GM23338 (cell line): ENCODE measurements at regions not wholly inside any gene's neighbourhood (a gene's known extent, or its start where the extent isn't known, plus 50 kb on each side); places are given as distances from the start of the nearest gene placed in this dataset.

Source experiments
- ATAC-seq: fragments of 200-7000 bp; cut with Tn5 transposase; 3 replicates; pipeline ENCODE4 v1.9.1; 2020
- DNase-seq: peaks from one replicate; pipeline ENCODE4 v3.0.0-alpha.2; 2015; ENCODE audit warnings: low spot score
- H2AFZ ChIP-seq: fragments of 200-600 bp; sonication (generic); 2 replicates; pipeline ENCODE4 v1.8.0; 2016; ENCODE audit warnings: antibody characterized with exemption, mild to moderate bottlenecking, moderate library complexity
- H3F3A ChIP-seq: fragments of 200-600 bp; sonication (generic); replicated peaks from 2 replicates; pipeline ENCODE4 v1.8.0; 2017; ENCODE audit warnings: antibody characterized with exemption, mixed run types, low read depth
- H3K27ac ChIP-seq: fragments of 200-600 bp; sonication (generic); 2 replicates; pipeline ENCODE4 v1.6.1; 2016; ENCODE audit warnings: low read depth
- H3K27me3 ChIP-seq: fragments of 200-600 bp; sonication (generic); 2 replicates; pipeline ENCODE4 v1.8.0; 2016; ENCODE audit warnings: mild to moderate bottlenecking, mixed run types, moderate library complexity; ENCODE audit not compliant: insufficient read depth
- H3K36me3 ChIP-seq: fragments of 200-600 bp; sonication (generic); 2 replicates; pipeline ENCODE4 v1.8.0; 2016; ENCODE audit warnings: mild to moderate bottlenecking; ENCODE audit not compliant: insufficient read depth
- H3K4me1 ChIP-seq: fragments of 200-600 bp; sonication (generic); 2 replicates; pipeline ENCODE4 v1.8.0; 2016; ENCODE audit warnings: mild to moderate bottlenecking, moderate library complexity; ENCODE audit not compliant: insufficient read depth
- H3K4me2 ChIP-seq: fragments of 200-600 bp; sonication (generic); 2 replicates; pipeline ENCODE4 v1.7.1; 2017; ENCODE audit warnings: mixed run types
- H3K4me3 ChIP-seq: fragments of 200-600 bp; sonication (generic); 2 replicates; pipeline ENCODE4 v1.6.1; 2016; ENCODE audit warnings: mixed run types
- H3K79me2 ChIP-seq: fragments of 200-600 bp; sonication (generic); replicated peaks from 2 replicates; pipeline ENCODE4 v1.8.0; 2017; ENCODE audit warnings: mild to moderate bottlenecking; ENCODE audit not compliant: insufficient read depth
- H3K9me2 ChIP-seq: fragments of 200-600 bp; sonication (generic); 2 replicates; pipeline ENCODE4 v1.8.0; 2017; ENCODE audit not compliant: insufficient read depth
- H4K20me1 ChIP-seq: fragments of 200-600 bp; sonication (generic); replicated peaks from 2 replicates; pipeline ENCODE4 v1.8.0; 2017; ENCODE audit warnings: mild to moderate bottlenecking; ENCODE audit not compliant: insufficient read depth
- H3K27ac Mint-ChIP-seq: 2 replicates; pipeline ENCODE4 v1.8.0; 2020; ENCODE audit warnings: inconsistent platforms, mild to moderate bottlenecking, moderate library complexity, mixed read lengths
- H3K27me3 Mint-ChIP-seq: 3 replicates; pipeline ENCODE4 v1.8.0; 2022; ENCODE audit warnings: low read depth, mild to moderate bottlenecking, moderate library complexity, mixed read lengths, inconsistent platforms; ENCODE audit not compliant: insufficient read depth, poor library complexity
- H3K36me3 Mint-ChIP-seq: 3 replicates; pipeline ENCODE4 v1.8.0; 2021; ENCODE audit warnings: low read depth, mild to moderate bottlenecking, inconsistent platforms, moderate library complexity, mixed read lengths
- H3K4me1 Mint-ChIP-seq: 3 replicates; pipeline ENCODE4 v1.8.0; 2020; ENCODE audit warnings: mild to moderate bottlenecking, inconsistent platforms, mixed read lengths
- H3K4me3 Mint-ChIP-seq: 3 replicates; pipeline ENCODE4 v1.8.0; 2021; ENCODE audit warnings: moderate library complexity, mild to moderate bottlenecking, inconsistent platforms, mixed read lengths
- H3K9me3 Mint-ChIP-seq: 3 replicates; pipeline ENCODE4 v1.8.0; 2020; ENCODE audit warnings: moderate library complexity, mild to moderate bottlenecking, inconsistent platforms, mixed read lengths
- JUNB ChIP-seq: IDR thresholded peaks from one replicate; pipeline ENCODE4 v1.6.1; 2016; ENCODE audit warnings: antibody characterized with exemption; ENCODE audit not compliant: unreplicated experiment
- NANOG ChIP-seq: IDR thresholded peaks from 2 replicates; pipeline ENCODE4 v1.6.1; 2016; ENCODE audit warnings: antibody characterized with exemption, borderline replicate concordance
- ZNF114 ChIP-seq: fragments of 250-450 bp; sonication (Bioruptor Pico); IDR thresholded peaks from 2 replicates; pipeline ENCODE4 v1.5.0; 2020; ENCODE audit warnings: mild to moderate bottlenecking, moderate library complexity
- ZNF331 ChIP-seq: fragments of 250-450 bp; sonication (Bioruptor Pico); IDR thresholded peaks from 2 replicates; pipeline ENCODE4 v1.5.0; 2020; ENCODE audit warnings: low read depth, mild to moderate bottlenecking, moderate library complexity
- TF ChIP-seq, protein P1 (sequence below), 2 experiments: fragments of 200-600 bp in 1 of 2; sonication (generic) in 1 of 2; conservative IDR thresholded peaks; 2 replicates each; pipeline versions ENCODE4 v1.5.1 to v1.6.1; 2016 to 2017; ENCODE audit warnings: antibody characterized with exemption in 2 of 2, low read depth in 2 of 2, mild to moderate bottlenecking in 2 of 2, moderate library complexity in 1 of 2
- TF ChIP-seq, protein P2 (sequence below): fragments of 250-450 bp; sonication (Bioruptor Pico); IDR thresholded peaks from 2 replicates; pipeline ENCODE4 v1.5.0; 2020; ENCODE audit warnings: mild to moderate bottlenecking, moderate library complexity

DNA sequence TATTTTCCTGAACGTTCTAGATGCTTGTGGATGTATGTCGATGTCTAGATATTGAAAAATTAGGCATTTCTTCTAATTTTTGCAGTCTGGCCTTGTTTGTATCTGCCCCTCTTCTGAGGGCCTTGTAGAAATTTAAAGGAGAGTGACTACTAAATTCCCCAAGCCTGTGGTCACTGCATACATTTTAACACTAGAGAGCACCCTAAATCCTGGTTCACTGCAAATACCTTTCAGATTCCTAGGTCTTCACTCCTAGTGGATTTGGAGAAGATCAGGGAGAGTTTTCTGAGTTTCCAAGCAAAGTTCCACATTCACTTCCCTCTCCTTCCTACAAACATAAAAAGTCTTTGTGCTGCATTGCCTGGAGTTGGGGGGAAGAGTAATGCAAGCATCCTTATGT, 1272.5 kb downstream of the OLFM4 start:
- Mint-ChIP-seq H3K27me3 (peaks cover 5% of the 10 kb centered on the region), H3K4me3 (no peak overlapping the region), H3K36me3 (peaks cover 7% of the 10 kb centered on the region), H3K9me3 (peaks cover 5% of the 10 kb centered on the region), H3K27ac (no peak overlapping the region), H3K4me1 (peaks cover 12% of the 10 kb centered on the region)
- ATAC-seq (peak; percentile 64), DNase-seq (peak; percentile 39)
- no peak for TF ChIP-seq JUNB
- no peak for TF ChIP-seq NANOG
- TF ChIP-seq, protein P1, sequence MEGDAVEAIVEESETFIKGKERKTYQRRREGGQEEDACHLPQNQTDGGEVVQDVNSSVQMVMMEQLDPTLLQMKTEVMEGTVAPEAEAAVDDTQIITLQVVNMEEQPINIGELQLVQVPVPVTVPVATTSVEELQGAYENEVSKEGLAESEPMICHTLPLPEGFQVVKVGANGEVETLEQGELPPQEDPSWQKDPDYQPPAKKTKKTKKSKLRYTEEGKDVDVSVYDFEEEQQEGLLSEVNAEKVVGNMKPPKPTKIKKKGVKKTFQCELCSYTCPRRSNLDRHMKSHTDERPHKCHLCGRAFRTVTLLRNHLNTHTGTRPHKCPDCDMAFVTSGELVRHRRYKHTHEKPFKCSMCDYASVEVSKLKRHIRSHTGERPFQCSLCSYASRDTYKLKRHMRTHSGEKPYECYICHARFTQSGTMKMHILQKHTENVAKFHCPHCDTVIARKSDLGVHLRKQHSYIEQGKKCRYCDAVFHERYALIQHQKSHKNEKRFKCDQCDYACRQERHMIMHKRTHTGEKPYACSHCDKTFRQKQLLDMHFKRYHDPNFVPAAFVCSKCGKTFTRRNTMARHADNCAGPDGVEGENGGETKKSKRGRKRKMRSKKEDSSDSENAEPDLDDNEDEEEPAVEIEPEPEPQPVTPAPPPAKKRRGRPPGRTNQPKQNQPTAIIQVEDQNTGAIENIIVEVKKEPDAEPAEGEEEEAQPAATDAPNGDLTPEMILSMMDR (conservative IDR thresholded peaks at IDR 0.05; ENCODE audit: low read depth in 2 of 2), result peak; percentile 38 to 59; a peak in 3 of 4 replicates
- no peaks in the 10 kb centered on the region for H3F3A ChIP-seq
- H4K20me1 ChIP-seq, result no peaks in the 10 kb centered on the region
- H3K27ac ChIP-seq, result no peak overlapping the region
- no peaks in the 10 kb centered on the region for H3K36me3 ChIP-seq
- H3K4me3 ChIP-seq, result no peak overlapping the region
- H3K4me1 ChIP-seq, result peaks cover 11% of the 10 kb centered on the region
- H3K27me3 ChIP-seq, result no peaks in the 10 kb centered on the region
- no peak overlapping the region for H3K4me2 ChIP-seq
- H3K9me2 ChIP-seq, result no peaks in the 10 kb centered on the region
- no peak overlapping the region for H2AFZ ChIP-seq
- H3K79me2 ChIP-seq, result no peaks in the 10 kb centered on the region

DNA sequence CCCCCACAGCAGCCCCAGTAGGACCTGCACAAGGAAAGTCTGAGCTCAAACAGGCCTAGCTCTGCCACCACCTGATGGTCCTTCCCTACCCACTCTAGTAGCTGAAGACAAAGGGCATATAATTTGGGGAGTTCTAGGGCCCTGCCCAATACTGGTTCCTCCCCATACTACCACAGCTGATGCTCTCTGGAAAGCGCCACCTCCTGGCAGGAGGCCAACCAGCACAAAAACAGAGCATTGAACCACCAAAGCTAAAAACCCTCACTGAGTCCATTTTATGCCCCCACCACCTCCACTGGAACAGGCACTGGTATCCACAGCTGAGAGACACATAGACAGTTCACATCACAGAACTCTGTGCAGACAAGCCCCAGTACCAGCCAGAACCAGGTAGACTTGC, 1276.8 kb downstream of the OLFM4 start:
- Histone ChIP-seq H4K20me1 (no peaks in the 10 kb centered on the region), H3K36me3 (no peaks in the 10 kb centered on the region), H3K4me1 (peaks cover 28% of the 10 kb centered on the region), H3K79me2 (no peaks in the 10 kb centered on the region), H3K27me3 (no peaks in the 10 kb centered on the region), H3F3A (no peaks in the 10 kb centered on the region), H3K4me2 (no peak overlapping the region), H3K9me2 (peaks cover 6% of the 10 kb centered on the region; the same call in 1 of the 2 replicates), H3K4me3 (no peak overlapping the region), H2AFZ (no peak overlapping the region), H3K27ac (no peak overlapping the region)
- DNase-seq, result no peak
- Mint-ChIP-seq H3K9me3 (peaks cover 5% of the 10 kb centered on the region; the same call in 1 of the 3 replicates), H3K27me3 (peaks cover 2% of the 10 kb centered on the region), H3K36me3 (peaks cover 7% of the 10 kb centered on the region), H3K27ac (no peak overlapping the region), H3K4me3 (no peak overlapping the region), H3K4me1 (peaks cover 27% of the 10 kb centered on the region)
- peak; percentile 30; the same call in 2 of the 3 replicates for ATAC-seq
- TF ChIP-seq ZNF114 (CRISPR knock-in tag), result no peak
- TF ChIP-seq, protein P1 (conservative IDR thresholded peaks at IDR 0.05; ENCODE audit: low read depth in 2 of 2), result peak; percentile 56 to 62

DNA sequence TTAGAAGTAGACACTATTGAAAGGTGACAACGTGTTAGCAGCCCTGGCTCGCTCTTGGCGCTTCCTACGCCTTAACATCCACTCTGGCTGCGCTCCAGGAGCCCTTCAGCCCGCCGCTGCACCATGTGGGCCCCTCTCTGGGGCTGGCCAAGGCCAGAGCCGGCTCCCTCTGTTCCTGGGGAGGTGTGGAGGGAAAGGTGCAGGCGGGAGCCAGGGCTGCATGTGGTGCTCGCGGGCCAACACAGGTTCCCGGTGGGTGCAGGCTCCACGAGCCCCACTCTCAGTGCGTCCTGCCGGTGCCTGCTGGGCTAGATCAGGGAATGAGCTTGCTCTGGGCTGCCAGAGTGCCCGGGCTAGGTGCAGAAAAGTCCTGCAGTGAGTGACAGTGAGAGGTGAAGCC, 1284.3 kb downstream of the OLFM4 start:
- H3K36me3 ChIP-seq, result no peaks in the 10 kb centered on the region
- DNase-seq (no peak), ATAC-seq (peak; percentile 58; the same call in 2 of the 3 replicates)
- Mint-ChIP-seq H3K4me3 (no peak overlapping the region), H3K27ac (no peak overlapping the region), H3K27me3 (no peaks in the 10 kb centered on the region), H3K4me1 (0 out of 3 replicates have a peak, but pooled peaks cover 3% of the 10 kb centered on the region), H3K9me3 (peaks cover 18% of the 10 kb centered on the region), H3K36me3 (peaks cover 11% of the 10 kb centered on the region; the same call in 2 of the 3 replicates)
- no peak for TF ChIP-seq ZNF331 (CRISPR knock-in tag)
- TF ChIP-seq, protein P2, sequence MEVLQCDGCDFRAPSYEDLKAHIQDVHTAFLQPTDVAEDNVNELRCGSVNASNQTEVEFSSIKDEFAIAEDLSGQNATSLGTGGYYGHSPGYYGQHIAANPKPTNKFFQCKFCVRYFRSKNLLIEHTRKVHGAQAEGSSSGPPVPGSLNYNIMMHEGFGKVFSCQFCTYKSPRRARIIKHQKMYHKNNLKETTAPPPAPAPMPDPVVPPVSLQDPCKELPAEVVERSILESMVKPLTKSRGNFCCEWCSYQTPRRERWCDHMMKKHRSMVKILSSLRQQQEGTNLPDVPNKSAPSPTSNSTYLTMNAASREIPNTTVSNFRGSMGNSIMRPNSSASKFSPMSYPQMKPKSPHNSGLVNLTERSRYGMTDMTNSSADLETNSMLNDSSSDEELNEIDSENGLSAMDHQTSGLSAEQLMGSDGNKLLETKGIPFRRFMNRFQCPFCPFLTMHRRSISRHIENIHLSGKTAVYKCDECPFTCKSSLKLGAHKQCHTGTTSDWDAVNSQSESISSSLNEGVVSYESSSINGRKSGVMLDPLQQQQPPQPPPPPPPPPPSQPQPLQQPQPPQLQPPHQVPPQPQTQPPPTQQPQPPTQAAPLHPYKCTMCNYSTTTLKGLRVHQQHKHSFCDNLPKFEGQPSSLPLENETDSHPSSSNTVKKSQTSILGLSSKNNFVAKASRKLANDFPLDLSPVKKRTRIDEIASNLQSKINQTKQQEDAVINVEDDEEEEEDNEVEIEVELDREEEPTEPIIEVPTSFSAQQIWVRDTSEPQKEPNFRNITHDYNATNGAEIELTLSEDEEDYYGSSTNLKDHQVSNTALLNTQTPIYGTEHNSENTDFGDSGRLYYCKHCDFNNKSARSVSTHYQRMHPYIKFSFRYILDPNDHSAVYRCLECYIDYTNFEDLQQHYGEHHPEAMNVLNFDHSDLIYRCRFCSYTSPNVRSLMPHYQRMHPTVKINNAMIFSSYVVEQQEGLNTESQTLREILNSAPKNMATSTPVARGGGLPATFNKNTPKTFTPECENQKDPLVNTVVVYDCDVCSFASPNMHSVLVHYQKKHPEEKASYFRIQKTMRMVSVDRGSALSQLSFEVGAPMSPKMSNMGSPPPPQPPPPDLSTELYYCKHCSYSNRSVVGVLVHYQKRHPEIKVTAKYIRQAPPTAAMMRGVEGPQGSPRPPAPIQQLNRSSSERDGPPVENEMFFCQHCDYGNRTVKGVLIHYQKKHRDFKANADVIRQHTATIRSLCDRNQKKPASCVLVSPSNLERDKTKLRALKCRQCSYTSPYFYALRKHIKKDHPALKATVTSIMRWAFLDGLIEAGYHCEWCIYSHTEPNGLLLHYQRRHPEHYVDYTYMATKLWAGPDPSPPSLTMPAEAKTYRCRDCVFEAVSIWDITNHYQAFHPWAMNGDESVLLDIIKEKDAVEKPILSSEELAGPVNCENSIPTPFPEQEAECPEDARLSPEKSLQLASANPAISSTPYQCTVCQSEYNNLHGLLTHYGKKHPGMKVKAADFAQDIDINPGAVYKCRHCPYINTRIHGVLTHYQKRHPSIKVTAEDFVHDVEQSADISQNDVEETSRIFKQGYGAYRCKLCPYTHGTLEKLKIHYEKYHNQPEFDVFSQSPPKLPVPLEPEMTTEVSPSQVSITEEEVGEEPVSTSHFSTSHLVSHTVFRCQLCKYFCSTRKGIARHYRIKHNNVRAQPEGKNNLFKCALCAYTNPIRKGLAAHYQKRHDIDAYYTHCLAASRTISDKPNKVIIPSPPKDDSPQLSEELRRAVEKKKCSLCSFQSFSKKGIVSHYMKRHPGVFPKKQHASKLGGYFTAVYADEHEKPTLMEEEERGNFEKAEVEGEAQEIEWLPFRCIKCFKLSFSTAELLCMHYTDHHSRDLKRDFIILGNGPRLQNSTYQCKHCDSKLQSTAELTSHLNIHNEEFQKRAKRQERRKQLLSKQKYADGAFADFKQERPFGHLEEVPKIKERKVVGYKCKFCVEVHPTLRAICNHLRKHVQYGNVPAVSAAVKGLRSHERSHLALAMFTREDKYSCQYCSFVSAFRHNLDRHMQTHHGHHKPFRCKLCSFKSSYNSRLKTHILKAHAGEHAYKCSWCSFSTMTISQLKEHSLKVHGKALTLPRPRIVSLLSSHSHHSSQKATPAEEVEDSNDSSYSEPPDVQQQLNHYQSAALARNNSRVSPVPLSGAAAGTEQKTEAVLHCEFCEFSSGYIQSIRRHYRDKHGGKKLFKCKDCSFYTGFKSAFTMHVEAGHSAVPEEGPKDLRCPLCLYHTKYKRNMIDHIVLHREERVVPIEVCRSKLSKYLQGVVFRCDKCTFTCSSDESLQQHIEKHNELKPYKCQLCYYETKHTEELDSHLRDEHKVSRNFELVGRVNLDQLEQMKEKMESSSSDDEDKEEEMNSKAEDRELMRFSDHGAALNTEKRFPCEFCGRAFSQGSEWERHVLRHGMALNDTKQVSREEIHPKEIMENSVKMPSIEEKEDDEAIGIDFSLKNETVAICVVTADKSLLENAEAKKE (CRISPR knock-in tag), result no peak
- no peaks in the 10 kb centered on the region for H4K20me1 ChIP-seq
- no peak overlapping the region for H3K4me2 ChIP-seq
- H3K27me3 ChIP-seq, result no peaks in the 10 kb centered on the region
- peaks cover 23% of the 10 kb centered on the region for H3K4me1 ChIP-seq
- H3K4me3 ChIP-seq, result no peak overlapping the region
- H3K79me2 ChIP-seq, result no peaks in the 10 kb centered on the region
- no peak overlapping the region for H2AFZ ChIP-seq
- no peak overlapping the region for H3K27ac ChIP-seq
- peaks cover under 1% of the 10 kb centered on the region; the same call in 1 of the 2 replicates for H3K9me2 ChIP-seq
- H3F3A ChIP-seq, result no peaks in the 10 kb centered on the region
